ENCODE measurements at regions not wholly inside any gene's neighbourhood (a gene's known extent, or its start where the extent isn't known, plus 50 kb on each side); places are given as distances from the start of the nearest gene placed in this dataset.

DNA sequence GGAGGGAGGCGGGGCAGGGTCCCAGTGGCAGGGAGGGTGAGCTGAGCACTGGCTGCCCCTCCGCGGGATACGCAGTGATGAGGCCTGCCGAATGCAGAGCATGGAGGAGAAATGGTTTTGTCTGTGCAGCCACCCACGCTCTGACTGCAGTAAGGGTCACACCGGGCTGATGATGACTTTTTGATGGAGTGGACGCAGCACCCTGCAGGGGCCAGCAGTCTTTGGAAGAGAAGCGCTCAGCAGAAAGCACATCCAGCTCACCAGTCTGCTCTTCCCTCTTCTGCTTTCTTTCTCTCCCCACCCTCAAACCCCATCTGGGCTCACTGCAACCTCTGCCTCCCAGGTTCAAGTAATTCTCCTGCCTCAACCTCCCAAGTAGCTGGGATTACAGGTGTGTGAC, 61.9 kb upstream of the ATP1A1 start:
- TF ChIP-seq RCOR1 (IDR thresholded peaks at IDR 0.05; ENCODE audit: low read length): no peak
- TF ChIP-seq, protein P1, sequence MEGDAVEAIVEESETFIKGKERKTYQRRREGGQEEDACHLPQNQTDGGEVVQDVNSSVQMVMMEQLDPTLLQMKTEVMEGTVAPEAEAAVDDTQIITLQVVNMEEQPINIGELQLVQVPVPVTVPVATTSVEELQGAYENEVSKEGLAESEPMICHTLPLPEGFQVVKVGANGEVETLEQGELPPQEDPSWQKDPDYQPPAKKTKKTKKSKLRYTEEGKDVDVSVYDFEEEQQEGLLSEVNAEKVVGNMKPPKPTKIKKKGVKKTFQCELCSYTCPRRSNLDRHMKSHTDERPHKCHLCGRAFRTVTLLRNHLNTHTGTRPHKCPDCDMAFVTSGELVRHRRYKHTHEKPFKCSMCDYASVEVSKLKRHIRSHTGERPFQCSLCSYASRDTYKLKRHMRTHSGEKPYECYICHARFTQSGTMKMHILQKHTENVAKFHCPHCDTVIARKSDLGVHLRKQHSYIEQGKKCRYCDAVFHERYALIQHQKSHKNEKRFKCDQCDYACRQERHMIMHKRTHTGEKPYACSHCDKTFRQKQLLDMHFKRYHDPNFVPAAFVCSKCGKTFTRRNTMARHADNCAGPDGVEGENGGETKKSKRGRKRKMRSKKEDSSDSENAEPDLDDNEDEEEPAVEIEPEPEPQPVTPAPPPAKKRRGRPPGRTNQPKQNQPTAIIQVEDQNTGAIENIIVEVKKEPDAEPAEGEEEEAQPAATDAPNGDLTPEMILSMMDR (IDR thresholded peaks at IDR 0.05): no peak
- no peak for TF ChIP-seq EZH2phosphoT487 (IDR thresholded peaks at IDR 0.05; ENCODE audit: borderline replicate concordance, low read depth)
- TF ChIP-seq, protein P2, sequence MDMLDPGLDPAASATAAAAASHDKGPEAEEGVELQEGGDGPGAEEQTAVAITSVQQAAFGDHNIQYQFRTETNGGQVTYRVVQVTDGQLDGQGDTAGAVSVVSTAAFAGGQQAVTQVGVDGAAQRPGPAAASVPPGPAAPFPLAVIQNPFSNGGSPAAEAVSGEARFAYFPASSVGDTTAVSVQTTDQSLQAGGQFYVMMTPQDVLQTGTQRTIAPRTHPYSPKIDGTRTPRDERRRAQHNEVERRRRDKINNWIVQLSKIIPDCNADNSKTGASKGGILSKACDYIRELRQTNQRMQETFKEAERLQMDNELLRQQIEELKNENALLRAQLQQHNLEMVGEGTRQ (IDR thresholded peaks at IDR 0.05; ENCODE audit: borderline replicate concordance, low read depth, low read length): no peak
- no peak for TF ChIP-seq YY1 (IDR thresholded peaks at IDR 0.05; ENCODE audit: low read depth)
- no peak for TF ChIP-seq POLR2AphosphoS5 (IDR thresholded peaks at IDR 0.05; ENCODE audit: low read depth, low read length)
- TF ChIP-seq, protein P3, sequence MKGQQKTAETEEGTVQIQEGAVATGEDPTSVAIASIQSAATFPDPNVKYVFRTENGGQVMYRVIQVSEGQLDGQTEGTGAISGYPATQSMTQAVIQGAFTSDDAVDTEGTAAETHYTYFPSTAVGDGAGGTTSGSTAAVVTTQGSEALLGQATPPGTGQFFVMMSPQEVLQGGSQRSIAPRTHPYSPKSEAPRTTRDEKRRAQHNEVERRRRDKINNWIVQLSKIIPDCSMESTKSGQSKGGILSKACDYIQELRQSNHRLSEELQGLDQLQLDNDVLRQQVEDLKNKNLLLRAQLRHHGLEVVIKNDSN (IDR thresholded peaks at IDR 0.05; ENCODE audit: borderline replicate concordance, low read depth): no peak

Measured in SK-N-SH (cell line).